ENCODE measurements at regions not wholly inside any gene's neighbourhood (a gene's known extent, or its start where the extent isn't known, plus 50 kb on each side); places are given as distances from the start of the nearest gene placed in this dataset.

DNA sequence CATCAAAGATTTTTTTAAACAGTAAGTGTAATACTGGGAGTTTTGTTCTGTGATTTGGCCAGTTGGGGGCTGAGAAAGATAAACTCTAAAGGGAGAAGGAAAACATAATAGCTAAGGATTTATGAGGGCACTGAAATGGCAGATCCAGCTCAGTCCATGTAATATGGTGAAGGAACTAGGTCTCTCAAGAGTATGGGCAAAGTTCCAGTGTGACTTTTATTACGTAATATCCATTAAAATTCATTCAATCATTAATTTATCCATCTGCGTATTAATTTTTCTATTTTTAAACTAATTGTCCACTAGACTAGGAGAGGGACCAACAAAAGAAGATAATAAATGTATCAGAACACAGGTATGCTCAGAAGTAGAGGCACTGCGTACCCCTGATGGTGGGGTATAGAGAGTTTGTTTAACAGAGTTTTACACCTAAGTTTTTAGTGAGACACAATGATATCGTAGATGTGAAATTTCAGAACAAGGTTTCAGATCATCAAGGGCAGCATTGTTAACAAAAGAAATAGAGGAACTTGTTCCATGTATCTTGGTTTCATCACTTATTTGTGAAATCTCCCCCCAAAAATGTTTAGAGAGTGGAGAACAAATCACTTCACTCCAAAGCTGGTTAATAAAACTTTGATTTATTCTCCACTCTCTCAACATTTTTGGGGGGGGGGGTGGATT lies 351.1 kb downstream of the GRXCR1 start:
- no peaks in the 10 kb centered on the region for H3K79me2 ChIP-seq (ENCODE audit: control insufficient read depth, insufficient read depth, low read length)
- H2AFZ ChIP-seq (ENCODE audit: control insufficient read depth, low read depth, low read length) = no peak overlapping the region
- H3K27me3 ChIP-seq (replicated peaks in 1 of 2; ENCODE audit: control insufficient read depth in 2 of 2, insufficient read depth in 2 of 2, low read length in 1 of 2) = no peaks in the 10 kb centered on the region
- H3K4me3 ChIP-seq = no peak overlapping the region
- peaks cover 10% of the 10 kb centered on the region for H3K4me1 ChIP-seq (ENCODE audit: control insufficient read depth, insufficient read depth, low read length)
- ChIA-PET SMC1A (ENCODE audit: uncharacterized antibody, unreplicated experiment) (interaction anchor here (1.2 kb wide), 2 partner anchors 11 to 97 kb away, joined by 3 to 4 read pairs; no protein-coding TSS in a partner anchor), CTCF (no interaction called here), POLR2A (interaction anchor here (0.6 kb wide), 2 partner anchors 40 to 251 kb away, joined by 3 to 9 read pairs; no protein-coding TSS in a partner anchor), RAD21 (ENCODE audit: unreplicated experiment) (interaction anchor here (1.0 kb wide), 1 partner anchor 34 kb away, joined by 3 read pairs; no protein-coding TSS in a partner anchor)
- peak; percentile 61 for ATAC-seq
- WGBS (ENCODE audit: insufficient coverage, insufficient replicate concordance, low lambda C conversion rate, missing lambda C conversion rate) = 52% methylated on average over 4 of the region's 4 CpGs
- TF ChIP-seq MTA2 (IDR thresholded peaks at IDR 0.05; ENCODE audit: low read depth) = peak; percentile 48
- TF ChIP-seq MEF2B (IDR thresholded peaks at IDR 0.05; ENCODE audit: partially characterized antibody, poor library complexity, severe bottlenecking) = peak; percentile 11
- TF ChIP-seq, protein P1, sequence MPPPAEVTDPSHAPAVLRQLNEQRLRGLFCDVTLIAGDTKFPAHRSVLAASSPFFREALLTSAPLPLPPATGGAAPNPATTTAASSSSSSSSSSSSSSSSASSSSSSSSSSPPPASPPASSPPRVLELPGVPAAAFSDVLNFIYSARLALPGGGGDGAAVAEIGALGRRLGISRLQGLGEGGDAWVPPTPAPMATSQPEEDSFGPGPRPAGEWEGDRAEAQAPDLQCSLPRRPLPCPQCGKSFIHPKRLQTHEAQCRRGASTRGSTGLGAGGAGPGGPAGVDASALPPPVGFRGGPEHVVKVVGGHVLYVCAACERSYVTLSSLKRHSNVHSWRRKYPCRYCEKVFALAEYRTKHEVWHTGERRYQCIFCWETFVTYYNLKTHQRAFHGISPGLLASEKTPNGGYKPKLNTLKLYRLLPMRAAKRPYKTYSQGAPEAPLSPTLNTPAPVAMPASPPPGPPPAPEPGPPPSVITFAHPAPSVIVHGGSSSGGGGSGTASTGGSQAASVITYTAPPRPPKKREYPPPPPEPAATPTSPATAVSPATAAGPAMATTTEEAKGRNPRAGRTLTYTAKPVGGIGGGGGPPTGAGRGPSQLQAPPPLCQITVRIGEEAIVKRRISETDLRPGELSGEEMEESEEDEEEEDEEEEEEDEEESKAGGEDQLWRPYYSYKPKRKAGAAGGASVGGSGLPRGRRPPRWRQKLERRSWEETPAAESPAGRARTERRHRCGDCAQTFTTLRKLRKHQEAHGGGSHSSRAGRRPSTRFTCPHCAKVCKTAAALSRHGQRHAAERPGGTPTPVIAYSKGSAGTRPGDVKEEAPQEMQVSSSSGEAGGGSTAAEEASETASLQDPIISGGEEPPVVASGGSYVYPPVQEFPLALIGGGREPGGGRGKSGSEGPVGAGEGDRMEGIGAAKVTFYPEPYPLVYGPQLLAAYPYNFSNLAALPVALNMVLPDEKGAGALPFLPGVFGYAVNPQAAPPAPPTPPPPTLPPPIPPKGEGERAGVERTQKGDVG (CRISPR knock-in tag; IDR thresholded peaks at IDR 0.05) = no peak
- TF ChIP-seq, protein P2, sequence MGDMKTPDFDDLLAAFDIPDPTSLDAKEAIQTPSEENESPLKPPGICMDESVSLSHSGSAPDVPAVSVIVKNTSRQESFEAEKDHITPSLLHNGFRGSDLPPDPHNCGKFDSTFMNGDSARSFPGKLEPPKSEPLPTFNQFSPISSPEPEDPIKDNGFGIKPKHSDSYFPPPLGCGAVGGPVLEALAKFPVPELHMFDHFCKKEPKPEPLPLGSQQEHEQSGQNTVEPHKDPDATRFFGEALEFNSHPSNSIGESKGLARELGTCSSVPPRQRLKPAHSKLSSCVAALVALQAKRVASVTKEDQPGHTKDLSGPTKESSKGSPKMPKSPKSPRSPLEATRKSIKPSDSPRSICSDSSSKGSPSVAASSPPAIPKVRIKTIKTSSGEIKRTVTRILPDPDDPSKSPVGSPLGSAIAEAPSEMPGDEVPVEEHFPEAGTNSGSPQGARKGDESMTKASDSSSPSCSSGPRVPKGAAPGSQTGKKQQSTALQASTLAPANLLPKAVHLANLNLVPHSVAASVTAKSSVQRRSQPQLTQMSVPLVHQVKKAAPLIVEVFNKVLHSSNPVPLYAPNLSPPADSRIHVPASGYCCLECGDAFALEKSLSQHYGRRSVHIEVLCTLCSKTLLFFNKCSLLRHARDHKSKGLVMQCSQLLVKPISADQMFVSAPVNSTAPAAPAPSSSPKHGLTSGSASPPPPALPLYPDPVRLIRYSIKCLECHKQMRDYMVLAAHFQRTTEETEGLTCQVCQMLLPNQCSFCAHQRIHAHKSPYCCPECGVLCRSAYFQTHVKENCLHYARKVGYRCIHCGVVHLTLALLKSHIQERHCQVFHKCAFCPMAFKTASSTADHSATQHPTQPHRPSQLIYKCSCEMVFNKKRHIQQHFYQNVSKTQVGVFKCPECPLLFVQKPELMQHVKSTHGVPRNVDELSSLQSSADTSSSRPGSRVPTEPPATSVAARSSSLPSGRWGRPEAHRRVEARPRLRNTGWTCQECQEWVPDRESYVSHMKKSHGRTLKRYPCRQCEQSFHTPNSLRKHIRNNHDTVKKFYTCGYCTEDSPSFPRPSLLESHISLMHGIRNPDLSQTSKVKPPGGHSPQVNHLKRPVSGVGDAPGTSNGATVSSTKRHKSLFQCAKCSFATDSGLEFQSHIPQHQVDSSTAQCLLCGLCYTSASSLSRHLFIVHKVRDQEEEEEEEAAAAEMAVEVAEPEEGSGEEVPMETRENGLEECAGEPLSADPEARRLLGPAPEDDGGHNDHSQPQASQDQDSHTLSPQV (IDR thresholded peaks at IDR 0.05) = no peak
- TF ChIP-seq CREM (IDR thresholded peaks at IDR 0.05; ENCODE audit: low read depth) = no peak
- no peak for TF ChIP-seq FOXK2 (IDR thresholded peaks at IDR 0.05)
- no peak for TF ChIP-seq SMAD5 (IDR thresholded peaks at IDR 0.05; ENCODE audit: low read depth)
- no peak for TF ChIP-seq TCF7 (IDR thresholded peaks at IDR 0.05; ENCODE audit: borderline replicate concordance)
- no peak for TF ChIP-seq IKZF1 (conservative IDR thresholded peaks at IDR 0.05)
- TF ChIP-seq JUNB (IDR thresholded peaks at IDR 0.05) = no peak
- TF ChIP-seq STAT3 (IDR thresholded peaks at IDR 0.05; ENCODE audit: low read depth, low read length) = no peak
- TF ChIP-seq, protein P3, sequence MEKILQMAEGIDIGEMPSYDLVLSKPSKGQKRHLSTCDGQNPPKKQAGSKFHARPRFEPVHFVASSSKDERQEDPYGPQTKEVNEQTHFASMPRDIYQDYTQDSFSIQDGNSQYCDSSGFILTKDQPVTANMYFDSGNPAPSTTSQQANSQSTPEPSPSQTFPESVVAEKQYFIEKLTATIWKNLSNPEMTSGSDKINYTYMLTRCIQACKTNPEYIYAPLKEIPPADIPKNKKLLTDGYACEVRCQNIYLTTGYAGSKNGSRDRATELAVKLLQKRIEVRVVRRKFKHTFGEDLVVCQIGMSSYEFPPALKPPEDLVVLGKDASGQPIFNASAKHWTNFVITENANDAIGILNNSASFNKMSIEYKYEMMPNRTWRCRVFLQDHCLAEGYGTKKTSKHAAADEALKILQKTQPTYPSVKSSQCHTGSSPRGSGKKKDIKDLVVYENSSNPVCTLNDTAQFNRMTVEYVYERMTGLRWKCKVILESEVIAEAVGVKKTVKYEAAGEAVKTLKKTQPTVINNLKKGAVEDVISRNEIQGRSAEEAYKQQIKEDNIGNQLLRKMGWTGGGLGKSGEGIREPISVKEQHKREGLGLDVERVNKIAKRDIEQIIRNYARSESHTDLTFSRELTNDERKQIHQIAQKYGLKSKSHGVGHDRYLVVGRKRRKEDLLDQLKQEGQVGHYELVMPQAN (conservative IDR thresholded peaks at IDR 0.05) = no peak
- TF ChIP-seq WRNIP1 (IDR thresholded peaks at IDR 0.05; ENCODE audit: borderline replicate concordance, low read depth, low read length) = no peak
- TF ChIP-seq IKZF2 (IDR thresholded peaks at IDR 0.05) = peak in 1 of 2 experiments; percentile 20; a peak in 2 of 4 replicates
- no peak for TF ChIP-seq RB1 (IDR thresholded peaks at IDR 0.05; ENCODE audit: borderline replicate concordance)
- no peak for TF ChIP-seq NBN (IDR thresholded peaks at IDR 0.05)
- no peaks in the 10 kb centered on the region for H4K20me1 ChIP-seq (ENCODE audit: control insufficient read depth, insufficient read depth)
- no peak for DNase-seq (ENCODE audit: low read depth, low spot score)
- no TSS peak for BruUV-seq (replicated peaks)
- in situ Hi-C loops (cut with MboI) = no loop called here
- H3K4me2 ChIP-seq (ENCODE audit: control insufficient read depth, insufficient read depth) = no peak overlapping the region
- peak; percentile 31 for FAIRE-seq
- peak overlapping the region; percentile 76; the same call in 1 of the 2 replicates for H3K27ac ChIP-seq (ENCODE audit: control insufficient read depth, insufficient read depth)
- no peaks in the 10 kb centered on the region; the same call in 1 of the 3 replicates for H3K9me3 ChIP-seq (replicated peaks; ENCODE audit: control insufficient read depth, insufficient read depth, low read length)
- intact Hi-C loops (cut with micrococcal nuclease; ENCODE audit: unreplicated experiment) = no loop called here
- no peak overlapping the region for H3K9ac ChIP-seq (ENCODE audit: control insufficient read depth, insufficient read depth, low read length)
- H3K36me3 ChIP-seq (ENCODE audit: control insufficient read depth in 2 of 2, insufficient read depth in 2 of 2, low read length in 1 of 2) = no peaks in the 10 kb centered on the region

All from GM12878 (cell line).